AG04449 (cell line): ENCODE measurements at regions not wholly inside any gene's neighbourhood (a gene's known extent, or its start where the extent isn't known, plus 50 kb on each side); places are given as distances from the start of the nearest gene placed in this dataset.

Experiments used
- CTCF ChIA-PET: fragments of 350-600 bp; formaldehyde crosslinking; extraction: SDS; loops from one replicate; lab custom pipeline; 2021; ENCODE audit warnings: antibody characterized with exemption; lab: Yijun Ruan, JAX
- POLR2A ChIA-PET: fragments of 400-600, 350-600 bp; formaldehyde crosslinking; extraction: SDS; loops from one replicate; lab custom pipeline; 2020; ENCODE audit warnings: antibody characterized with exemption, inconsistent platforms; lab: Yijun Ruan, JAX
- DNase-seq: peaks from one replicate; pipeline ENCODE4 v3.0.0-alpha.2; 2010; ENCODE audit warnings: low read depth, low spot score
- H3K4me3 ChIP-seq: 2 replicates; pipeline ENCODE4 v1.5.1; 2011; ENCODE audit warnings: low read depth, mild to moderate bottlenecking, control low read depth, low read length
- CTCF ChIP-seq: IDR thresholded peaks from one replicate; pipeline ENCODE4 v1.5.1; 2011; ENCODE audit warnings: mild to moderate bottlenecking, moderate library complexity, low read length, control low read depth, inconsistent platforms; ENCODE audit not compliant: insufficient read depth; ENCODE audit errors: missing control alignments

- POLR2A ChIA-PET = no interaction called here
- CTCF ChIA-PET = no interaction called here
These were observed 159.1 kb upstream of the RAB4A start for GRCh38 chr1:229111703-229112319.

GRCh38 chr1:229112832-229113548 is 157.9 kb upstream of the RAB4A start:
- CTCF ChIA-PET = no interaction called here
- POLR2A ChIA-PET = no interaction called here
- TF ChIP-seq CTCF = no peak
- no peak for DNase-seq
- no peak overlapping the region for H3K4me3 ChIP-seq

More at GRCh38 chr1:229111703-229112319, 159.1 kb upstream of the RAB4A start:
- H3K4me3 ChIP-seq = no peak overlapping the region
- TF ChIP-seq CTCF = no peak
- no peak for DNase-seq

- no peak for TF ChIP-seq CTCF
- CTCF ChIA-PET = no interaction called here
- POLR2A ChIA-PET = no interaction called here
- DNase-seq = no peak
- H3K4me3 ChIP-seq = no peak overlapping the region
These were observed 156.6 kb upstream of the RAB4A start for GRCh38 chr1:229114315-229114714.

GRCh38 chr1:229114850-229115365 is 156.0 kb upstream of the RAB4A start:
- TF ChIP-seq CTCF = no peak
- POLR2A ChIA-PET = no interaction called here
- no peak for DNase-seq
- no peak overlapping the region for H3K4me3 ChIP-seq
- CTCF ChIA-PET = no interaction called here

- ChIA-PET CTCF (no interaction called here), POLR2A (no interaction called here)
- no peak for DNase-seq
- no peak overlapping the region for H3K4me3 ChIP-seq
- TF ChIP-seq CTCF = no peak
These were observed 154.8 kb upstream of the RAB4A start for GRCh38 chr1:229116114-229116513.

- CTCF ChIA-PET = no interaction called here
- H3K4me3 ChIP-seq = no peak overlapping the region
- no peak for TF ChIP-seq CTCF
- no peak for DNase-seq
- POLR2A ChIA-PET = no interaction called here
These were observed 153.1 kb upstream of the RAB4A start for GRCh38 chr1:229117664-229118300.
